Retinal pigment epithelial cell (primary cell): ENCODE measurements at regions not wholly inside any gene's neighbourhood (a gene's known extent, or its start where the extent isn't known, plus 50 kb on each side); places are given as distances from the start of the nearest gene placed in this dataset.

Experiments
- DNase-seq: peaks from one replicate; pipeline ENCODE4 v3.0.0-alpha.2; 2010; ENCODE audit warnings: low read depth
- H3K4me3 ChIP-seq: 2 replicates; pipeline ENCODE4 v1.5.1; 2011; ENCODE audit warnings: mild to moderate bottlenecking, low read length, control low read depth, moderate library complexity
- TF ChIP-seq, protein P1 (sequence below): conservative IDR thresholded peaks from 2 replicates; pipeline ENCODE4 v1.5.1; 2011; ENCODE audit warnings: low read depth, low read length, control low read depth, inconsistent platforms

DNA sequence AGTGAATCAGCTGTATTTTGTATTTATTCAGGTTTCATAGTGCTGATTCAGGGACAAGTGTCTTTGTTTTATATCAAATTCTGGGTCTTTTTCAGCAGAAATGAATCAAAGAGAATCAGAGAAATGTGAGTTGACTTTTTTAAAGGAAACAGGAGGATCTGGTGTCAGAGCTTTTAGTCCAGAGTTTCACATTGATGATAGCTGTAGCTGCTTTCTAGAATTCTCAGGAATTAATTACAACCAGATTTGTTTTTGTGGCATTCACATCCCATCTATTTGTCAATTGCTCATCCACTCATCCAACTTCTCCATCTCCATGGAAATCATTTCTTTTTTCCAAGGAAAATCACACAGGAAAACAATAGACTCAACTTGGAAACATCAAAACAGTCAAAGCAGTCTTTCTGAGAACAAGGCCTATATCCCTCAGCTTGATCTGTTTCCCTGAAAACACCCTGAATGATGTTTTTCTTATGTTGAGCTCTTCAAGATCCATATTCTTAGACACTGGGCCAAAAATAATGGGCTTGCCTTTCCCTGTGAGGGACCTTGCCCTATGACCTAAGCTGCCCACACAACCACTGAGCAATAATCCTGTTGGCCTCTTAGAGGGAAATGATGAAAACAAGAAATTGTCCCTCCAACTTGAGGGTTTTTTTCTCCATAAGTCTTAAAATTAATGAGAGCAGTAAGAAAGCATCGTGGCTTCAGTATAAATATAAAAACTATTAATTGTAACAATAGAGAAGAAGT, 249.5 kb upstream of the FN1 start:
- DNase-seq, result no peak
- TF ChIP-seq, protein P1, sequence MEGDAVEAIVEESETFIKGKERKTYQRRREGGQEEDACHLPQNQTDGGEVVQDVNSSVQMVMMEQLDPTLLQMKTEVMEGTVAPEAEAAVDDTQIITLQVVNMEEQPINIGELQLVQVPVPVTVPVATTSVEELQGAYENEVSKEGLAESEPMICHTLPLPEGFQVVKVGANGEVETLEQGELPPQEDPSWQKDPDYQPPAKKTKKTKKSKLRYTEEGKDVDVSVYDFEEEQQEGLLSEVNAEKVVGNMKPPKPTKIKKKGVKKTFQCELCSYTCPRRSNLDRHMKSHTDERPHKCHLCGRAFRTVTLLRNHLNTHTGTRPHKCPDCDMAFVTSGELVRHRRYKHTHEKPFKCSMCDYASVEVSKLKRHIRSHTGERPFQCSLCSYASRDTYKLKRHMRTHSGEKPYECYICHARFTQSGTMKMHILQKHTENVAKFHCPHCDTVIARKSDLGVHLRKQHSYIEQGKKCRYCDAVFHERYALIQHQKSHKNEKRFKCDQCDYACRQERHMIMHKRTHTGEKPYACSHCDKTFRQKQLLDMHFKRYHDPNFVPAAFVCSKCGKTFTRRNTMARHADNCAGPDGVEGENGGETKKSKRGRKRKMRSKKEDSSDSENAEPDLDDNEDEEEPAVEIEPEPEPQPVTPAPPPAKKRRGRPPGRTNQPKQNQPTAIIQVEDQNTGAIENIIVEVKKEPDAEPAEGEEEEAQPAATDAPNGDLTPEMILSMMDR, result no peak
- no peak overlapping the region for H3K4me3 ChIP-seq

- H3K4me3 ChIP-seq, result no peak overlapping the region
- TF ChIP-seq, protein P1, result no peak
- no peak for DNase-seq
Observed at GRCh38 chr2:215684448-215685237, 248.8 kb upstream of the FN1 start.

DNA sequence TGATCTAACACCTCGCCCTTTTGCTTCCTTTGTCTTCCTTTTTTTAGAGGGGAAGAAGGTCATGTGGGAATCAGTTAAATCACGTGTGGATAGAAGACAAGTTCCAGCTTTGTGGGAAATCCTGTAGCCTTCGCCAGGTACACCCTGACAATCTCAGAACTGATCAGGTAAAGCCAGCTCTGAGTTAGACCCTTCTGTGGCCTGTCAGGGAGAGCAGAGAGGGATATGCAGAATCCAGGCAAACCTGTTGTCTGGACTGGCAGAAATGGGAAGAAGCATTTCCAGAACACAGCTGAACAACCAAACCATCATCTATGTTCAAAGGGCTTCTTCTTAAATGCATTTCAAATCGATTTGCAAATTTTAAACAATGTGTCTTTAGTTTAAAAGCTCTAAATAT, 247.4 kb upstream of the FN1 start:
- H3K4me3 ChIP-seq, result no peak overlapping the region
- no peak for DNase-seq
- TF ChIP-seq, protein P1, result no peak

DNA sequence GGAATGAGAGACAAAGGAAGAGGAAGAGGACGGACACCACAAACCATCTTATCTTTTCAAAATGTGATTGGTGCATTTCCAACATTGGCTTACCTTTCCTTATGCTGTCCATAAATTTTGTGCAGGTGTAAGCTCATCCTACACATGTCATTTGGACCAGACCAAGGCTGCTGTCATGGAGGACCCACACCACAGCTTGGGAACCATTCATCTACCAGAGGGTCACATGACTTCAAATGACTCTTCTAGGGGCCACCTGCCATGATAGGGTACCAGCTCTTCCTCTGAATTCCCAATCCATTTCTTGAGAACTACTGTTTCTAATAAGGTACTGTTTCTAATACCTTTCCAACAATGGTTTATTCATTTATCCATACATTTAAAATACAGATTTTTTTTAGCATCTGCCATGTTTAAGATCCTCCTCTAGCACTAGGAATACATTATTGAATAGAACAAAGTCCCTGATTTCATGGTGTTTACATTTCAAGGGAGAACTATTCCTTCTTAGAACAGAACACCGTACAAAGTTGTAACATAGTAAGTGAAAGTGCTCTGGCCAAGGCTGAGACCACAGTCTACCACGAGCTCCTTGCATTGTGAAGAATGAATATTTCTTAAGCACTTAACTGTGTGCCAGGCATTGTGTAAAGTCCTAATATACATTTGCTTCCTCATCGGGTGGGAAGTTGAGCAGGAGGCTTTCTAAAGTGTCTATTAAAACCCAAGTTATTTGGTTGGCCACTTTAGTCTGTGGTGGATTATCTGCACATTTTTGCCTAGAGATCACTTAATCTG, 246.1 kb upstream of the FN1 start:
- H3K4me3 ChIP-seq, result no peak overlapping the region
- no peak for DNase-seq
- TF ChIP-seq, protein P1, result no peak

DNA sequence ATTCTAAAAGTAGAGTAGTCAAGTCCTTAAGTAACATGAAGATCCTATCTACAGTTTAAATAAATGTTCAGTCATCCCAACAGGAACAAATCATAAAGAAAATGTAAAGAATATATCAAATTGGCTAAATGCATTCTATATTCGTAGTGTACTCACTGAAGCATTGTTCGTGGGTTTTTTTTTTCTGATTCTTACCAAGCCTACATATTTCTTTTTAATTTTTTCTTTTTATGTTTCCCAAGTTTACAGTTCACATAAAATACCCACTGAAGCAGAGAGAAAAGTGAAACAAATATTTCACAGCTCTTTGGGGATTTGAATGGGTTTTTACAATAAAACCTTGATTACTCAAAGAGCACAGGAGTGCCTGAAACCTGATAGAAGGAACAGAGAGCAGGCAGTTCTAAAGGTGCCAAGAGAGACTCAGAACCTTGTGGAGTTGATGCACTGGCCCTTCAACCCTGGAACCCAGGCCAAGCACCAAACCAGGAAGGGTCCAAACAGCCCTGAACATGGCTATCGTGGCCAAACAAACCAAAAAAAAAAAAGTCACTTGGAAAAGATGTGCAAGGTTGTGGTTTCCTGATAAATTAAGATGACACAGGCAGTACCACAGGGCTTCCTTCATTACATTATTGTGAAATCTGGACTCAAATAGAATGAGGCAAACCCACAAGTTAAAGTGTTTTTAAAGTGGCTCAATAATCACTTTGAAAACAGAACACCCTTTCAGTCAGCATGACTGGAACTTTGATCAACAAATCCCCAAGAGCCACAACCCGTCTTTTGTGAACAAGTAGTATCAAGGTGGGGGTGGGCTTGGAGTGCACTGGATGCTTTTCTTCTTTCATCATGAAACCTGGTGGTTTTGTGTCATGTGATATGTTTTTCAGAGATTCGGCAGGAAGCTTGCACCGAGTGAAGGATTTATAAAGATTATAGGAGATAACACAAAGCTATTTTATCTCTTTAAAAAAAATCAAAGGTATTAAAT, 245.0 kb upstream of the FN1 start:
- no peak overlapping the region for H3K4me3 ChIP-seq

More for the DNA sequence above, 245.0 kb upstream of the FN1 start:
- peak; percentile 60 for DNase-seq
- TF ChIP-seq, protein P1, result no peak
